Smooth muscle cell of the brain vasculature (primary cell): ENCODE measurements at regions not wholly inside any gene's neighbourhood (a gene's known extent, or its start where the extent isn't known, plus 50 kb on each side); places are given as distances from the start of the nearest gene placed in this dataset.

Experiments
- DNase-seq: peaks from one replicate; pipeline ENCODE4 v3.0.0-alpha.2; 2012; ENCODE audit warnings: low read depth, low spot score

GRCh38 chr7:123260428-123260960, 60.7 kb upstream of the SLC13A1 start:
- DNase-seq, result no peak

GRCh38 chr7:123259759-123260158, 60.0 kb upstream of the SLC13A1 start:
- DNase-seq, result no peak
